Renal pelvis (tissue), 1 donor: ENCODE measurements at regions not wholly inside any gene's neighbourhood (a gene's known extent, or its start where the extent isn't known, plus 50 kb on each side); places are given as distances from the start of the nearest gene placed in this dataset.

Source experiments
- DNase-seq: peaks from one replicate; pipeline ENCODE4 v3.0.0-alpha.2; 2013

DNA sequence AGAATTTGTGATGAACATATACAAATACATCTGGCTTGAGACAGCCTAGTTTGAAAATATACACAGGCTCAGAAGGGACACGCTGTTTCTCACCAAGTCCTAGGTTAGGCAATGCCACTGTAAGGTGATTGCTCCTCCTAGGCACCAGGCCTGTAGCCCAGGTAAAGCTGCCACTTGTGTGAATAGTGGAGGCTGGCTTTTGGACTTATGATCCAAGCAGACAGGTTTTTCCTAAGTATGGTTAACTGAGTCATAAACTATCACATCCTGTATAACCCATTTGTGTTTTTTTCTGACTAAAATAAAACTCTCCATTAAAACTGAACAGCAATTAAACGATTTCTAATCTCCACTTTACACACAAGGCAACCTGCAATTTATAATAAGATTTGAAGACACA lies 81.0 kb downstream of the SEMA4F start:
- DNase-seq = no peak

DNA sequence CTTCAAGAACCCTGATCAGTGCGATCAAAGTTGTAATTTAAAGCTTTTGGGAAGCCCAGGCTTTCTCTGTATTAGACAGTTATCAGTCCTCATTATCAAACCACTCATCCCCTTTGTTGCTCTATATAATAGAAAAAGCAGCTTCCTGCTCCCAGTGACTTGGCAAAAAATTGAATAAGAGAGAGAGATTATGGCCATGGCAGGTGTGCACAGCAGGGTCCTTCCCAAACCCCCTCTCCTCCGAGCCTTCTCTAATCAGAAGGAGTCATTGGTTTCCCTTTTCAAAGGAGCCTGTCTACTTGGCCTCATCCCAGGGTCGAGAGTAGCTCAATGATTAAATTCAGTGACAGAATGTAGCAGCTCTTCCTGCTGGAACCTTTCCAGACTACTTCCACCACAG lies 81.5 kb downstream of the SEMA4F start:
- DNase-seq = no peak

DNA sequence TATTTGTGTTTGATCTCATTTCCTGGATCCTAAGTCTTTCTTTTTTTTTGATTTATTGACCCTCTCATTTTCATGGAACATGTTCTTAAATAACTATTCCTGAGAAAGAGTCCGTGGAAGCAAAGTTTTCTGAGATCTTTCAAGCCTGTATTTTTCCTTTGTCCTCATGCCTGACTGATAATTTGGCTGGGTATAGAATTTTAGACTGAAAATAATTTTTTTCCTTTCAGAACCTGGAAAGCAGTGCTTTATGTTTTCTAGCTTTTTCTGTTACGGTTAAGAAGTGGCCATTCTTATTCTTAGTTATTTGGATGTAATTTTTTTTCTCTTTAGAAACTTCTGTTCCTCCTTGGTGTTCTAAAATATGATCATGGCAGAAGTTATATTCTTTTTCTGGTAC lies 82.5 kb downstream of the SEMA4F start:
- no peak for DNase-seq

DNA sequence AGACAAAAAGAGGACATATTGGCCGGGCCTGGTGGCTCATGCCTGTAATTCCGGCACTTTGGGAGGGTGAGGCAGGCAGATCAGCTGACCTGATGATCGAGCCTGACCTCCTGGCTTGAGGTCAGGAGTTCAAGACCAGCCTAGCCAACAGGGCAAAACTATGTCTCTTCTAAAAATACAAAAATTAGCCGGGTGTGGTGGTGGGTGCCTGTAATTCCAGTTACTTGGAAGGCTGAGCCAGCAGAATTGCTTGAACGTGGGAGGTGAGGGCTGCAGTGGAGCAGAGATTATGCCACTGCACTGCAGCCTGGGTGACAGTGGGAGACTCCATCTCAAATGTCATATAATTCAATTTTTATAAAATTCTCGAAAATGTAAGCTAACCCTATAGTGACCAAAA lies 84.5 kb downstream of the SEMA4F start:
- no peak for DNase-seq

DNA sequence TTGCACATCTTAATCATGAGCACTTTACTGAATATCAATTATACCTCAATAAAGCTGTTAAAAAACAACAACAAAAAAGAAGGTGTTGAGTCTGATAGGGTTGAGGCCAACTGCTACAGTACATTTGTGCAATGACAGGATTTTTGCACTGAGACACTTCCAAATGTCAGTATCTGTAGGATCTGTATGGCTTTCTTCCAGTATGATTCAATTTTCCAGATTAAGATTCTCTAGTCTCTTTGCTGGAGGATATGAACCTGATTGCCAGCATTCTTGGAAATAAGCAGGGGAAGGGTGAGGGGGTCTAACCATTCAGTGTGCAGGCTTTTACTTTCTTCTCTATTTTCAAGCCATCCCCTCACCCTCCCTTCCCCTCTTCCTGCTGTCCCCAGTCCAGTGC lies 85.1 kb downstream of the SEMA4F start:
- no peak for DNase-seq

DNA sequence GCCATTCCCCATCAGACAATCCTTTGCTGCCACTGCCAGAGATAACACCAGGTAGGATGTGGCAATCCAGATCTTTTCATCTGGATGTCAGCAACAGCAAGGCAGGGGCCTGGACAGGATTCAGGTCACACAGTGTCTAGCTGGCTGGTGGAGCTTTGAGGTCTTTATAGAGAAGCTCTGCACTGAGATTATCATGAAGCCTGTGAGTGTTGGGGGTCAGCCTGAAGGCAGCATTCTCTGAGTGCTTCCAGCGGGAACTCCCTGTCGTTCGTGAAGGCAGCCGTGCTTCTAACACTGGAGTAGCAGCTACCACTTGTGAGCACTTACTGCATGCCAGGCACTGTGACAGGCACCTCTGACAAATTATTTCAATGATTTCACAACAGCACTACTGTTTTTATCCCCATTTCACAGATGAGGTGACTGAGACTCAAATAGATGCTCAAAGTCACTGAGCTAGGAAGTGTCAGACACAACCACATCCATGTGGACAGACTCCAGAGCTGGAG lies 85.7 kb downstream of the SEMA4F start:
- DNase-seq = no peak

DNA sequence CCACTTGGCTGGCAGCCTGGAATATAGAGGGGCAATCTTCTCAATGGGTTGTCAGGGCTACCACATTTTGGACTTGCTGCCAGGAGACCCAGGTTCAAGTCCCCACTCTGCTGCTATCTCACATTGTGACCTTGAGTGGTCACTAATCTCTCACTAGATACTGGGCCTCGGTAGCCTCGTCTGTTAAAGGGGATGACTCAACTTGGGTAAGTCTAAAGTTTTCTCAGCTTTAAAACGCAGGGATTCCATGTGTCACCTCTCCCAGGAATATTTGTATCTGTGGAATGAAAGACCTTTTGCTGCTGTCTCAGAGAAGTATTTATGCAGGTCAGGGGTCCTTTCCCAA lies 86.3 kb downstream of the SEMA4F start:
- no peak for DNase-seq

DNA sequence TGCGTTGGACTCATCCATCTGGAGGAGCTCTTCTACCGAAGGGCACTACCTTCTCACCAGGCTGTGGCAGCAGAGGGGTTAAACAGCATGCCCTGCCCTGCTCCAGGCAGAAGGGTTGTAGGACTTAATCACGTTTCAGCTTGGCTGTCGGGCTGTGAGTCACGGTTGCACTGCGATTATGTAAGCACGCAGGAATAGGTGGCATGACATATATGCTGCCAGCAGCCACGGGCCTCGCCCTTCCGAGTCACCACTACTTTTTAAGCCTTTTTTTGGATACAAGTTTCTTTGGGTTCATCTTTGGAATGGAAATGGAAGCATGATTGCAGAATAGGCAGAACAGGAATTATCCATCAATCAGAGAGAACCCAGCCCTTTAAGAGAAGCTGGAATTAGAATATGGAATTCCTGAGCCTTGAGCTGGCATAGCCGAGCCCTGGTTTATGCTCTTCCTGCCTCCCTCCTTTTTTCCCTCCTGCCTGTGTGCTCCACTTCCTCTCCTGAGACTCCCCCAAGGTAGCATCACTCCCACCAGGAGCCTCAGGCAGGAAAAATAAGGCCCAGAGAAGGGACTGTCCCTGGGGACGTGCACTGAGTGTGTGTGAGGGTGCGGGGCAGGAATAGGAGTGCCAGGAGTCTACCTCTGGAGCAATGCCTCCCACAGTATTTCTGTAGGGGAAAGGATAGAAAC lies 86.8 kb downstream of the SEMA4F start:
- no peak for DNase-seq

DNA sequence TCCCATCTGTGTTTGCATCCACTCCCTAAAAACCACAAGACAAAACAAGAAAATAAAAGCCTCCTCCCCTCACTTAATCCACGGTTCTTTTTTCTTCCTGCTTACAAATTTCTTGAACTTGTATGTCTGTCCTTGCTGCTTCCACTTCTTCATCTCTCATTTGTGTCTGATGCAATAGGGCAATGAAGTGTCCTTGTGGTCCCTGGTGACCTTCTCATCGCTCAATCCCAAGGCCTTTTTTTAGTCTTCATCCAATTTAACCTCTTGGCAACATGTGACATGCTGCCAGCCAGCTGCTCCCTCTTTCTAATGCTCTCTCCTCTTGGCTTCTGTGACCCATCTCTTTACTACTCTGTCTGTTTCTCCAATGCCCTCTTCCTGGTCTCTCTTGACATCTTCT lies 87.6 kb downstream of the SEMA4F start:
- DNase-seq = no peak

DNA sequence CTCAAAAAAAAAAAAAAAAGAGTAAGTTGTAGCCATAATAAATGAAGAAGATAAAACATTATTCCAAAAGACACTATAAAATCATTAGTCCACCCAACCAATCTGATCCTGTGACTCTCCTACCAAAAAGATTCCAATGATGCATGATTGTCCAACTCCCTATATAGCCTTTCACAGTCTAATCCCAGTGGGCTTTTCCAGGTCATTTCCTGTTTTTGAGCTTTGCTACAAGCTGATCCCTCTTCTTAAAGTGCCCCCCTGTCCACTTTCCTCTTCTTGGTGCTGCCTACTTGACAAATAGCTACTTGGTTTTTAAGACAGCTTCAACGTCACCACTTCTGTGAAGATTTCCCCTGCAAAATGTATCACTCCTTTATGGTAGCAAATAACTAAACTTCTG lies 88.4 kb downstream of the SEMA4F start:
- no peak for DNase-seq

DNA sequence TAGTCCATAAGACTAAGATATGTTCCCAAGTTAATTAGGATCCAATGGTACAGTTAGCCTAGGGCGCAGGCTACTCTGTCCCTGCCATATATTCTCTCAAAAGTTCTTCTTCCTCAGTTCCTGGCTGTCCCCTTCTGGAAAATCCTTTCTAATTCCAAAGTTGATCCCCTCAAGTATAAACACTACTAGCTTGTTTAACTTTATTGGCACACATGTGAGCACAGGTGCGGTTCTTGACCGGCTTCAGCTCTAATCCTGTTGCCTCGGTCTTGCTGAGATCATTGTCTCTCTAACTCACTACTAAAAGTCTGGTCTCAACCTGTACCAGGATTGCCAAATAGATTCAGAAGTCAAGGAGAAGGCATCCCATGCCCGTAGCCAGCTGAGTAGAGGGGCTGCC lies 89.0 kb downstream of the SEMA4F start:
- no peak for DNase-seq

DNA sequence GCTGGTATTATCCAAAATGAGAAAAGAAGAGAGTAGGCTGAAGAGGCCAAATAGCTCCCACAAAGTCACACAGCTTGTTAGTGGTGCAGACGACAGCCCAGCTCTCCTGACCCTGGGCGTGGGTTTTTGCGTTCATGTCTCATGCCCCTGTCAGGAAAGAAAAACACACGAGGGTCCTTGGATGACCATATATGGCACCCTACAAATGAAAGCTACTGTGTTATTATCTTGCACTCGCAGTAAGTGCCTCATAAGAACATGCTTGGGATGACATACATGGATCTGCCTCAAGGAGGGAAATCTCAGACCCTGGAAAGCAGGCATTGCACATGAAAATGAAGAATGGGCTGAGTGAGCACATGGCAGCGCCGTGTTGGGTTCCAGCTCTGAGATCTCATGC lies 89.7 kb downstream of the SEMA4F start:
- no peak for DNase-seq

DNA sequence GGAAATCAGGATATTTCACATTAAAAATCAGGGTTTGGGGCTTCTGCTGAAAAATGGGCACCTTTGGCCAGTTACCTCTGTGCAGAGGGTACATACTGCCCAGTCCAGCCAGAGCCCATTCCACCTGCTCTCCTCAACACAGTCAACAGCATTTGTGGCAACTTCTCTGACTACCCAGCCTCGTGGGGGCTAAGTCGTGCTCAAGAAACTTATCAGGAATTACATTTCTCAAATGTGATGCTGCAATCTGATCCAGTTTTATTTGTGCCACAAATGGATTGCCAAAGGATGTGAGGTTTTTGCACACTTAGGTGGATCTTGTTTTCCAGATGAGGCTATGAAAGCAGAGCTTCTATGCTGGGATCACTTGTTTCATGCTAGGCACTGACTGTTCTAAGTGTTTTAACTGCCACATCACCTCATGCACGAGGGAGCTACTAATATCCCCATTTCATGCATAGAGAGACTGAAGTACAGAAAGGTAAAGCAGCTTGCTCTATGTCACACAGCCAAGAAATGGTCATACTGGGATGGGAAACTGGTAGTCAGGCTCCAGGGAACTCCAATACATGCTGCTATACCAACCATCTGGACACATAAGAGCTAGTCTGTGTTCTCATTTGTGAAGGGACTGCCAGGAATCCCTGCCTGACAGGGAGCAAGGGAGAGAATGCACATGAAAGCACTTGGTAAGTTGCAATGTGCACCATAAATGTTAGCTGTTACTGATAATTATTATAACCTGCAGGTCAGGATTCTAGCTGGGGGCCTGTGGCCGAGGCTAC lies 89.0 kb upstream of the HK2 start:
- DNase-seq = no peak

DNA sequence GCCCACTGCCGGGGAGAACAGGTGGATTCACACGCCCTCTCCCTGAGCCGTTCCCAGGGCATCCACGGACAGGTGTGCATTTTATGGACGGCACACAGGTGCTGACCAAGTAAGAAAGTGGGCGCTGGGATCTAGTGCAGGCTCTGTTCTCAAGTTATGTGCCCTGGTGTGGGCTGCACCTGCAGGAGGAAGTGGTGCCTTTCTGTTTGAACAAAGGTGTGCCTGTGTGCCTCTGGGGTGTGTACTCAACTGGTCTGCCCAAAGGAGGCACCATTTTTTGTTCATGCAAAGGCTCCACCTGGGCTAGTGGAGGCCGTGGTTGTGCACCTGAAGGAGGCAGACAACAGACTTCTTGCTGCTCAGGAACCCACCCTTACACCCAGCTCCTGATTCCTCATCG lies 88.2 kb upstream of the HK2 start:
- DNase-seq = no peak

DNA sequence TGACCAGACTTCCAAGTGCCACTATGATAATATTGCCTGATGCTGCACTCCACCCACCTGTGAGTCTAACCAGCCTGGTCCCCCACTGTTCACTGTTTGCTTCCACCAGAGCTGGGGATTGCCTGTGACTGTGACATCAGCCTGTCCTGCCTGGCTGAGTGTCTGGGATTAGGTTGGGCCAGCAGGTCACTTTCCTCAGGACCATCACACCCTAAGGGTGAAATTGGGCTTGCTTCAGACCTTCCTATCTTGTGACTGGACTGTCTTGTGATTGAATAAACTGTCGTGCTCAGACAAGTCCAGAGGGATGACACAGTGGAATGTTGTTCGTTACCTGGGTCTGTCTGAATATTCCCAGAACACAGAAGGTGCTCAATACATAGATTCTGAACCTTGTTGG lies 87.4 kb upstream of the HK2 start:
- no peak for DNase-seq

DNA sequence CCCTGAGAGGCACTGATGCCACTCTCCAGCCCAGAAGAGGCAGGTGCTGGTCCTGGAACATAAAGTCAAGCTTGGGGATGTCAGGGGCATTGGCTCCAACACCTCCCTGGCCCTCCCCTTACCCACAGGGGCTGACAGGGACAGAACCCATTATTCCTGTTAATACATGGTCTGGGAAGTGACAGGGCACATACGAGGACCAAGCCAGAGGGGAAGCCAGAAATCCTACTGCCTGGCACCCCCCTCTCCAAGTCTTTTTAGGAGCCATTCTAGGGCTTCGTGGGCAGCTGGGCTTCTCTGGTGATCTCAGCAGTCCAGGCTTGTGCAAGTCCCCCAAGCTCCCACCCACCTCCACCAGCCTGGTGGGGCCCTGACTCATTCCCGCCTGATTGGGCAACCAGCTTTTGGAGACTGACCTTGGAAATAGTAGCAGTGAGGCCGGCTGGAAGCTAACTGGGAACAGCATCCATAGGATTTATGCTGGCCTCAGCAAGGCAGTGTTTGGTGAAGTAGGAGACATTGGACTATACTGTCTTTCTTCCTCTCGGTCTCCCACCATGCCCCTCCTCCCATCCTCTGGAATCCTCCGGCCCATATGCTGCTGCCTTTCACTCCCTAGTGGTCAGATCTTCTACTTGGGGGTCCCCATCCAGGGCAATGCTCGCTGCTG lies 86.4 kb upstream of the HK2 start:
- DNase-seq = no peak

DNA sequence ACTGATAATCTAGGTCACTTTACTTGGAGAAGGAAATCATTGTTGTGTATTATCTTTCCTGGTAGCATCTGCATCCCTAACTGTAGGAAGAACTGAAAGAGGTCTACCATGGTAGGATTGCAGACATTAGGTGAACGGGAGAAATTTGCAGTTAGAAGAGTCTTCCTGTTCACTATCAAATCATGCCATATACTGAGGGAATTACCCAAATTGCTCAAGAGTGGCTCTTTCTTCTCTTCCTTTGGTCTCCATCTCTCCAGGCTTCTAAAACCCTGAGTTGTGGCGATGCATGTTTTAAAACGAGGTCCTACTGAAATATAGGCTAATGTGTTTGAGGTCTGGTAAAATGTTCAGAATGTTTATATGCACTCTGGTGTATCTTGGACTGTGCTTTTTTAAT lies 85.3 kb upstream of the HK2 start:
- no peak for DNase-seq

DNA sequence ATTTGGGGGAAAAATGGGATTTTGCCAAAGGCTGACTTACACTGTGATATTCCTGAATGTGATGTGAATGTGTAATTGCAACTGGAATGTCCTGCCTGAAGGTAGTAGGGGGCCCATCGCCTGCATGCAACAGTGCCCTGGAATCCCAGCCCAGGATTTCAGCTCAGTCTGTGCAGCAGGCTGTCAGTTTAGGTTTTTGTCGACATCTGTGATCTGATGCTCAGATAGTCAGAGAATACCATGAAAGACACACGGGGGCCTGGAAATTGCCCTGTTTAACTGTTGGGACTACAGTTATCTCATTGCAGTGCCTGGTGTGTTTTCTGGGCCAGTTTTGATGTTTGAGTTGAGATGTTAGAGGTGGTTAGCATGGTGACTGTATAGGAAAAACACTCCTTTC lies 84.5 kb upstream of the HK2 start:
- no peak for DNase-seq

DNA sequence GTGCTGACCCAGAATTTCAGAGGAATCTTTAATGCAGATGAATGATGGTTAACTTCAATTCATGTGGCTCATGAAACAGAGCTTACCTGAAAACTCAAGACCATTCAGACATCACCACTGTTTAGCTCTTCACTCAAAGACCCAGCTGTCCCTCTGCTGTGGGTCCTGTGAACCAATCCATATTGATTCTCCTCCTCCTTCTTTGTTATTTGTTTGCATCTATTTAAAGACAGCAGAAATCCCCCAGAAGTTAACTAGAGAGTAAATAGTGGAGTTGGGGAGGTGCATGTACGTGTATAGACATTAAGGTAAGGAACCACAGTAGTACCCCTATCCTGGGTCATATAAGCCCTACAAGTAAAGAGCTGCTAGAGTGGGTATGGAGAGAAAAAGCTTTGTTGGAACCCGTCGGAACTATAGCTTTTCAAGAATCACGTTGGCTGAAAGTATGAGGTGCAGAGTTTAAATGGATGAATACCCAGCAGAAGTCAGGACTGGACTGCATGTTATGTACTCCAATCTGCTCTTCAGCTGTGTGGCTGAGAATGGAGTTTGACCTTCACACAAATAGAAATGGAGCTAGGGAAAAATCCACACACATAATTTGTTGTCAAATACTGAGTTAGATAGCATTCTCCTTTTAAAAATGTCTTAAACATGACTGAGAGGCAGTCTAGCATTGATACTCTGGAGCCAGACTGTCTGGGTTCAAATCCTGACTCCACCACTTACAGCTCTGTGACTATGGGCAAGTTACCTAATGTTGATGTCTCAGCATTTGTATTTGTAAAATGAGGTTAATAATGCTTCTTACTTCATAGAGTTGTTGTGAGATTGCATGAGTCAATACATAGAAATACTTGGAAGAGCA lies 81.7 kb upstream of the HK2 start:
- DNase-seq = no peak

DNA sequence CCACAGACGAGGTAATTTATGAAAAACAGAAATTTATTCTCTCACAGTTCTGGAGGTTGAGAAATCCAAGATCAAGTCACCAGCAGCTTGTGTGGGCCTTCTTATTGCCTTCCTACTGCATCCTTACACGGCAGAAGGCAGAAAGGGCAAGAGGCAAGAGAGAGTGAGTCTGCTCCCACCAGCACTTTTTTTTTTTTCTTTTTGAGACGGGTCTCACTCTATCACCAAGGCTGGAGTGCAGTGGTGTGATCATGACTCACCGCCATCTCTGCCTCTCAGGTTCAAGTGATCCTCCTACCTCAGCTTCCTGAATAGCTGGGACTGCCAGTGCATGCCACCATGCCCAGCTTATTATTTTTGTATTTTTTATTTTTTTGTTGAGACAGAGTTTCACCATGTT lies 78.5 kb upstream of the HK2 start:
- no peak for DNase-seq

DNA sequence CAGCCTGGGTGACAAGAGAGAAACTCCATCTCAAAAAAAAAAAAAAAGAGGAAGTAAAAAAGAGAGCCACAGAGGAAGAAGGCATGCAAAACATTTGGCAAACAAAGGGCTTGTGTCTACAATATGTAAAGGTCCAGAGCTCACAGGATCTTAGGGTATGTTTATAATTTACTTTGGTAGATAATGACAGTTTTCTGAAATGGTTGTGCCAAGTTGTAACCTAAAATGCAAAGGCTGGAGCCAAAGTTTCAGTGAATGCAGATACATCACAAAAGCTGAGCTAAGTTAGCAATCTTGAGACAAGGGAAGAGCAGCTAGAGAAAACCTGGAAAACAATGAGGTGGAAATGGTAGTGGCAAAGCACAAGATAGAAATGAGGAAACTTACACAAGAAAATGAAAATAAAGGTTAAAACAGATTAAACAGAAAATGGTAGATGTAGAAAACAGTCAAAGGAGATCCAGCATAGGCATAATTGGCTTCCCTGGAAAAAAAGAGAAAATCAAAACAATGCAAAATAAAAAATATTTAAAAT lies 77.5 kb upstream of the HK2 start:
- DNase-seq = no peak

DNA sequence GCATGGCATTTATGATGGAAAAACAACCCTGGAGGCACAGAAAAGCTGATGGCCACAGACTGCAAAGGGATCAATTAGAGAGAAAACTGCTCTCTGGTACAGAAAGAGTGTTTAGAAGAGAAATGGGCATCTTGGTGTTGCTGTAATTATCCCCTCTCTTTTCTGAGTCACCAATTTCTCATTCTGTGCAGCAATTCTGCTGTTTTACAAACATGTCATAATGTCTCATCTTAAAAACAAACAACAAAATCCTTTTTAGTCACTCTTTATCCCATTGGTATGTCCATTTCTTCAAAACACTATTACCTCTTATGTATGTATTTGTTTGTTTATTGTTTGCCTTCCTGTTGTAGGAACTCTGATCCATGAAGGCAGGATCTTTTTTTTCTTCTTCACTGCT lies 73.9 kb upstream of the HK2 start:
- no peak for DNase-seq
